ENCODE measurements at regions not wholly inside any gene's neighbourhood (a gene's known extent, or its start where the extent isn't known, plus 50 kb on each side); places are given as distances from the start of the nearest gene placed in this dataset.
"Not testable (repeated sequence)": the region's sequence is repeated elsewhere in the genome, so short reads cannot be mapped to it uniquely, and the experiment has no call there.

DNA sequence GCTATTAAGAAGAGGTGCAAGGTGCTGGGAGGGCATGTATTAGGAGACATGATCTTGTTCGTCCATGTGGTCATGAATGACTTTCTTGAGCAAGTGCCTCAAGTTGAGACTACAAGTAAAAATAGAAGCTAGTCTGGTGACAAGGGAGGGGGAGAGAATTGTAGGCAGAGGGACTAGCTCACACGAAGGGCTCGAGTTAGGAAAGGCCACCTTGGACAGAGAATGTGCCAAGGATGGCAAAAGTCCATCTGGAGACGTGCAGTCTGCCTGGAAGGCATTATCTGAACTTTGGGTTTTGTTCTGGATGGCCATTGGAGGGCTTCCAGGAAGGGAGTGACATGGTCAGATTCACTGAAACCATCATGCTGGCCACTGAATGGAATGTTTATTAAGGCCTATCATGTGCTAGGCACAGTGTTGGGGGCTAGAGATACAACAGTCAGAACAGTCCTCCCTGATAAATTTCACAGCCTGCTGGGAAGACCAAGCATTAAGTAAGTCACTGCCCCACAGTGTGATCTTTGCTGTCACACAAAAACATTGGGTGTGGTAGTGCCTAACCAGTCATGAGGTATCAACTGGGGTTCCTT is 251.3 kb upstream of the NBPF12 start:
- H3K9me1 ChIP-seq (ENCODE audit: control insufficient read depth, insufficient read depth, low read length); FAIRE-seq; H3K27me3 ChIP-seq (ENCODE audit: control insufficient read depth in 2 of 2, insufficient read depth in 2 of 2, low read length in 2 of 2); H3K9me3 ChIP-seq (replicated peaks; ENCODE audit: control insufficient read depth, insufficient read depth, low read depth, low read length); CTCF ChIA-PET (ENCODE audit: low intra/inter-chr PET ratio); H3K27ac ChIP-seq (ENCODE audit: extremely low read depth, low read depth, low read length); H3K4me1 ChIP-seq (replicated peaks in 1 of 2; ENCODE audit: control insufficient read depth in 2 of 2, insufficient read depth in 2 of 2, low read length in 2 of 2); H4K20me1 ChIP-seq (replicated peaks; ENCODE audit: control insufficient read depth, insufficient read depth, low read length); H2AFZ ChIP-seq (ENCODE audit: low read depth, low read length); DNase-seq (ENCODE audit: extremely low read depth in 1 of 4, low spot score in 3 of 4); H3K4me3 ChIP-seq; BruUV-seq (replicated peaks); H3K36me3 ChIP-seq (ENCODE audit: control insufficient read depth, insufficient read depth, low read length); POLR2A ChIA-PET; H3K4me2 ChIP-seq (ENCODE audit: insufficient read depth, low read length); H3K9ac ChIP-seq (ENCODE audit: insufficient read depth in 1 of 2, low read depth in 2 of 2, low read length in 2 of 2); intact Hi-C loops (cut with micrococcal nuclease); H3K79me2 ChIP-seq (ENCODE audit: control insufficient read depth, insufficient read depth, low read length); in situ Hi-C loops (cut with MboI); ATAC-seq: not testable (repeated sequence)
- 6% methylated on average over 3 of the region's 4 CpGs for WGBS (ENCODE audit: insufficient coverage, low coverage, missing lambda C conversion rate)

DNA sequence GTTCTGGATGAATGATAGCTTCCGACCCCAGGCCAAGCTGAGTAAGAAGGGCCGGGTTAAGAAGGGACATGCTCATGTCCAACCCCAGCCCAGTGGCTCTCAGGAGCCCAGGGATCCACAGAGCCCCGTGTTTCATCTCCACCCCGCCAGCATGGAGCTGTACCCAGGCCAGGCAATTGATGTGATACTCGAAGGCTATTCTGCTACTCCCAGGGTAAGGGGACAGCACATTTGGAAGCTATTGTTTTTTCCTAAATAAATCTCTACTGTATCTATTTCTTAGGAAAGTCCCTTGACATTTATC is 255.0 kb upstream of the NBPF12 start:
- POLR2A ChIA-PET; intact Hi-C loops (cut with micrococcal nuclease); in situ Hi-C loops (cut with MboI); FAIRE-seq; H3K79me2 ChIP-seq (ENCODE audit: control insufficient read depth, insufficient read depth, low read length); H3K27ac ChIP-seq (ENCODE audit: extremely low read depth, low read depth, low read length); H3K36me3 ChIP-seq (ENCODE audit: control insufficient read depth, insufficient read depth, low read length); H3K4me2 ChIP-seq (ENCODE audit: insufficient read depth, low read length); H3K4me3 ChIP-seq; BruUV-seq (replicated peaks); H2AFZ ChIP-seq (ENCODE audit: low read depth, low read length); DNase-seq (ENCODE audit: extremely low read depth in 1 of 4, low spot score in 3 of 4); H3K27me3 ChIP-seq (ENCODE audit: control insufficient read depth in 2 of 2, insufficient read depth in 2 of 2, low read length in 2 of 2); ATAC-seq; H4K20me1 ChIP-seq (replicated peaks; ENCODE audit: control insufficient read depth, insufficient read depth, low read length); H3K9ac ChIP-seq (ENCODE audit: insufficient read depth in 1 of 2, low read depth in 2 of 2, low read length in 2 of 2); H3K9me1 ChIP-seq (ENCODE audit: control insufficient read depth, insufficient read depth, low read length); H3K9me3 ChIP-seq (replicated peaks; ENCODE audit: control insufficient read depth, insufficient read depth, low read depth, low read length); H3K4me1 ChIP-seq (replicated peaks in 1 of 2; ENCODE audit: control insufficient read depth in 2 of 2, insufficient read depth in 2 of 2, low read length in 2 of 2); CTCF ChIA-PET (ENCODE audit: low intra/inter-chr PET ratio): not testable (repeated sequence)
- WGBS (ENCODE audit: insufficient coverage, low coverage, missing lambda C conversion rate) = 0% methylated on average over 1 of the region's 5 CpGs

- H2AFZ ChIP-seq (ENCODE audit: low read depth, low read length); H3K4me2 ChIP-seq (ENCODE audit: insufficient read depth, low read length); BruUV-seq (replicated peaks); H3K9ac ChIP-seq (ENCODE audit: insufficient read depth in 1 of 2, low read depth in 2 of 2, low read length in 2 of 2); CTCF ChIA-PET (ENCODE audit: low intra/inter-chr PET ratio); H3K4me3 ChIP-seq; FAIRE-seq; DNase-seq (ENCODE audit: extremely low read depth in 1 of 4, low spot score in 3 of 4); H3K9me1 ChIP-seq (ENCODE audit: control insufficient read depth, insufficient read depth, low read length); H3K4me1 ChIP-seq (replicated peaks in 1 of 2; ENCODE audit: control insufficient read depth in 2 of 2, insufficient read depth in 2 of 2, low read length in 2 of 2); intact Hi-C loops (cut with micrococcal nuclease); POLR2A ChIA-PET; H3K27ac ChIP-seq (ENCODE audit: extremely low read depth, low read depth, low read length); ATAC-seq; in situ Hi-C loops (cut with MboI); H3K9me3 ChIP-seq (replicated peaks; ENCODE audit: control insufficient read depth, insufficient read depth, low read depth, low read length); H3K36me3 ChIP-seq (ENCODE audit: control insufficient read depth, insufficient read depth, low read length); H3K27me3 ChIP-seq (ENCODE audit: control insufficient read depth in 2 of 2, insufficient read depth in 2 of 2, low read length in 2 of 2); H4K20me1 ChIP-seq (replicated peaks; ENCODE audit: control insufficient read depth, insufficient read depth, low read length); H3K79me2 ChIP-seq (ENCODE audit: control insufficient read depth, insufficient read depth, low read length): not testable (repeated sequence)
- WGBS (ENCODE audit: insufficient coverage, low coverage, missing lambda C conversion rate) = 4% methylated on average over 6 of the region's 11 CpGs
These were observed 255.6 kb upstream of the NBPF12 start for GRCh38 chr1:146682227-146683125.

DNA sequence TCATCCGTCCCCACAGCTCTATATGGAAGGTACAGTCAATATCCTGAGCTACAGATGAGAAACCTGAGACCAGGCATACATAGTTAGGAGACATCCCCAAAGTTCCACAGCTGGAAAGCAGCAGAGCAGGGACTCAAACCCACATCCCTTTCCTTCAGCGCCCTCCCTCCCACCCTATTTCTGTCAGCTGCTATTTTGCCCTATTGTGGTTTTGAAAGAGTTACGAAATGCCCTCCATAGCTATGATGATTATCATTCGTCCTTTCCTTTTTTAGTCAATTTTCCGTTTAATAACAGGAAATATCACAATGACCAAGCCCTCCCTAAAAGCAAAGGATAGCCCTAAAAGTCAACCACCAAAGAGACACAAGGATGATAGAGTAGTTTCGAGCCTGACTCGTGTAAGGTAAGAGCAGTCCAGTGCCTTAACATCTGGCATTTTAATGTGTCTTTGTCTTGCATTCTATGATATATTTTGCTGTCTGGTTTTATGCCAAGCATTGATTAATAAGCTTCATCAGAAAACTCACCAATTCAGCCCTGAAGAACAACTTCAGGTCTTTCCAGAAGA is 264.3 kb upstream of the NBPF12 start:
- H3K9me3 ChIP-seq (replicated peaks; ENCODE audit: control insufficient read depth, insufficient read depth, low read depth, low read length); in situ Hi-C loops (cut with MboI); H3K4me3 ChIP-seq; H3K9ac ChIP-seq (ENCODE audit: insufficient read depth in 1 of 2, low read depth in 2 of 2, low read length in 2 of 2); FAIRE-seq; POLR2A ChIA-PET; H4K20me1 ChIP-seq (replicated peaks; ENCODE audit: control insufficient read depth, insufficient read depth, low read length); CTCF ChIA-PET (ENCODE audit: low intra/inter-chr PET ratio); H3K79me2 ChIP-seq (ENCODE audit: control insufficient read depth, insufficient read depth, low read length); H3K4me2 ChIP-seq (ENCODE audit: insufficient read depth, low read length); H3K9me1 ChIP-seq (ENCODE audit: control insufficient read depth, insufficient read depth, low read length); H3K27ac ChIP-seq (ENCODE audit: extremely low read depth, low read depth, low read length); BruUV-seq (replicated peaks); H3K36me3 ChIP-seq (ENCODE audit: control insufficient read depth, insufficient read depth, low read length); H3K27me3 ChIP-seq (ENCODE audit: control insufficient read depth in 2 of 2, insufficient read depth in 2 of 2, low read length in 2 of 2); H3K4me1 ChIP-seq (replicated peaks in 1 of 2; ENCODE audit: control insufficient read depth in 2 of 2, insufficient read depth in 2 of 2, low read length in 2 of 2); DNase-seq (ENCODE audit: extremely low read depth in 1 of 4, low spot score in 3 of 4); ATAC-seq; intact Hi-C loops (cut with micrococcal nuclease); H2AFZ ChIP-seq (ENCODE audit: low read depth, low read length): not testable (repeated sequence)
- 0% methylated on average over 5 of the region's 7 CpGs for WGBS (ENCODE audit: insufficient coverage, low coverage, missing lambda C conversion rate)

Data from K562 (cell line).